Thyroid gland (tissue), 4 donors: ENCODE measurements at regions not wholly inside any gene's neighbourhood (a gene's known extent, or its start where the extent isn't known, plus 50 kb on each side); places are given as distances from the start of the nearest gene placed in this dataset.

ENCODE experiments used
- CTCF ChIP-seq, 6 experiments: fragments of 200-600 bp in 3 of 6; fragments of 450-650 bp in 3 of 6; sonication (generic) in 3 of 6; IDR thresholded peaks; one replicate each; pipeline ENCODE4 v1.5.1; 2016 to 2019; ENCODE audit warnings: antibody characterized with exemption in 6 of 6, mild to moderate bottlenecking in 2 of 6, inconsistent platforms in 1 of 6, moderate library complexity in 1 of 6
- POLR2A ChIP-seq, 2 donors: fragments of 450-650 bp; IDR thresholded peaks; one replicate each; pipeline ENCODE4 v1.6.1; 2017; ENCODE audit warnings: antibody characterized with exemption in 2 of 2, mild to moderate bottlenecking in 2 of 2, moderate library complexity in 1 of 2

DNA sequence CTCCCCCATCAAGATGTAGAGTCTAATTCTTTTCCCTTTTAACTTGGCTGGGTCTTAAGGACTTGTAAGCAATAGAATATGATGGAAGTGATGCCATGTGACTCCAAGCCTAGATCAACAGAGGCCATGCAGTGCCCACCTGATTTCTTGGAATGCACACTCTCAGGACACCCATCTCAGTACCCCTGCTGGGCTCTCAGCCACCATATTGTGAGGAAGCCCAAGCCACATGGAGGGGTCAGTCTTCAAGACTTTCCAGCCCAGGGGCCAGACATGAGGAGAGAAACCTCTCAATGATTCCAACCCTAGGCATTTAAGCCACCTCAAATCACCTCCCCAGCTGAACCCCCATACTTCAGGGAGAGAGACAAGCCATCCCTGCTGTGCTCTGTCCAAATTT is 62.2 kb upstream of the CARD11 start:
- TF ChIP-seq CTCF (IDR thresholded peaks at IDR 0.05) (no peak), POLR2A (IDR thresholded peaks at IDR 0.05) (no peak)
